ENCODE measurements at regions not wholly inside any gene's neighbourhood (a gene's known extent, or its start where the extent isn't known, plus 50 kb on each side); places are given as distances from the start of the nearest gene placed in this dataset.

DNA sequence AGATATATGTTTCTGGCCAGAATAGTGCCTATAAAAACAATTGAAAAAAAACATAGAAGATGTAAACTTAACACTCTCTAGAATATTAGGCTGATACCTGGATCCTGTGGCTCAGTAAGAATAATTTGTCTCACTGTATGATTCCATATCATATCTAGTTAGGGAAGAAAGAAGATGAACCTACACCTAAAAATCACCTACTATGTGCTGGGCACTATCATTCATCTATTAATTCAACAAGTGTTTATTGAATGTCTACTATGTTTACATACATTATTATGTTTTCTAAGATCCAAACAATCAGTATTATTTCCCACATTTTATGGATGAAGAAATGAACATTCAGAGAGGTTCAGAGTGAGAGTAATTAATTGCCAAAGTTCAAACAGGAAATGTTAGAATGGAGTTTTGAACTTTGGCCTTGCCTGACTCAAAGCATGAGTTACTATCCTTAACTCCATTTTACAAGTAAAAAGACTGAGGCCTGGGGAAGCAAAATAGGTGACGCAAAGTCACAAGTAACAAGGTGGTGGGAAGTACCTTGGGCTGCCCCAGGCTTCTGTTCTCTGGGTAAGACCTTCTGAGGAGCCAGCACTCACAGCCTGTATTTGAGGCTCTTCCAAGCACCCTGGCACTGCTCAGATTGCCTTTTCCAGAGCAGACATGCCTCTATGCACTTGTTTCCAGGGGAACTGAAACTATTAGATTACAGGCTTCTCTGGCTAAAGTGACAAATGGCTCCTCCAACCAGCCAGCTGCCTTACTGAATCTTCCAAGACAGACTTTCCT is 111.1 kb upstream of the ACSL4 start:
- TF ChIP-seq, protein P1, sequence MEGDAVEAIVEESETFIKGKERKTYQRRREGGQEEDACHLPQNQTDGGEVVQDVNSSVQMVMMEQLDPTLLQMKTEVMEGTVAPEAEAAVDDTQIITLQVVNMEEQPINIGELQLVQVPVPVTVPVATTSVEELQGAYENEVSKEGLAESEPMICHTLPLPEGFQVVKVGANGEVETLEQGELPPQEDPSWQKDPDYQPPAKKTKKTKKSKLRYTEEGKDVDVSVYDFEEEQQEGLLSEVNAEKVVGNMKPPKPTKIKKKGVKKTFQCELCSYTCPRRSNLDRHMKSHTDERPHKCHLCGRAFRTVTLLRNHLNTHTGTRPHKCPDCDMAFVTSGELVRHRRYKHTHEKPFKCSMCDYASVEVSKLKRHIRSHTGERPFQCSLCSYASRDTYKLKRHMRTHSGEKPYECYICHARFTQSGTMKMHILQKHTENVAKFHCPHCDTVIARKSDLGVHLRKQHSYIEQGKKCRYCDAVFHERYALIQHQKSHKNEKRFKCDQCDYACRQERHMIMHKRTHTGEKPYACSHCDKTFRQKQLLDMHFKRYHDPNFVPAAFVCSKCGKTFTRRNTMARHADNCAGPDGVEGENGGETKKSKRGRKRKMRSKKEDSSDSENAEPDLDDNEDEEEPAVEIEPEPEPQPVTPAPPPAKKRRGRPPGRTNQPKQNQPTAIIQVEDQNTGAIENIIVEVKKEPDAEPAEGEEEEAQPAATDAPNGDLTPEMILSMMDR (IDR thresholded peaks at IDR 0.05), result no peak
- TF ChIP-seq POLR2A (IDR thresholded peaks at IDR 0.05), result no peak
